SK-N-SH (cell line): ENCODE measurements at regions not wholly inside any gene's neighbourhood (a gene's known extent, or its start where the extent isn't known, plus 50 kb on each side); places are given as distances from the start of the nearest gene placed in this dataset.

Experiments used
- CTCF ChIA-PET: fragments of 300-600, 350-600 bp; formaldehyde crosslinking; extraction: SDS; loops from one replicate; lab custom pipeline; 2021; lab: Yijun Ruan, JAX
- POLR2A ChIA-PET: fragments of 350-600 bp; sonication (Branson Sonifier 250); formaldehyde crosslinking; extraction: SDS; loops from one replicate; lab custom pipeline; 2020; ENCODE audit warnings: antibody characterized with exemption, inconsistent platforms; lab: Yijun Ruan, JAX
- DNase-seq: peaks from one replicate; pipeline ENCODE4 v3.0.0; 2012
- H2AFZ ChIP-seq: fragments of 200-600 bp; sonication (generic); 2 replicates; pipeline ENCODE4 v1.8.1; 2016; ENCODE audit warnings: antibody characterized with exemption, mild to moderate bottlenecking, low read depth
- H3F3A ChIP-seq: fragments of 200-600 bp; sonication (generic); replicated peaks from 2 replicates; pipeline ENCODE3; 2016; ENCODE audit warnings: antibody characterized with exemption, mild to moderate bottlenecking; ENCODE audit not compliant: insufficient read depth
- H3K27ac ChIP-seq, 2 experiments: fragments of 200-500 bp in 1 of 2; fragments of 200-600 bp in 1 of 2; sonication (Bioruptor generic) in 1 of 2; sonication (generic), shearing (Covaris generic) in 1 of 2; 2 replicates each; pipeline versions ENCODE4 v1.5.1 to v1.6.1; 2014 to 2016; ENCODE audit warnings: low read depth in 2 of 2, inconsistent platforms in 1 of 2, low read length in 1 of 2, mild to moderate bottlenecking in 1 of 2, mixed read lengths in 1 of 2
- H3K27me3 ChIP-seq: fragments of 200-600 bp; sonication (generic), shearing (Covaris generic); 2 replicates; pipeline ENCODE4 v1.6.1; 2016; ENCODE audit warnings: mixed run types; ENCODE audit not compliant: insufficient read depth
- H3K36me3 ChIP-seq, 2 experiments: fragments of 200-500 bp in 1 of 2; fragments of 200-600 bp in 1 of 2; sonication (Bioruptor generic) in 1 of 2; sonication (generic) in 1 of 2; replicated peaks in 1 of 2; 2 replicates each; pipeline versions ENCODE3 to v1.5.1; 2014 to 2016; ENCODE audit warnings: low read length in 1 of 2, mild to moderate bottlenecking in 1 of 2; ENCODE audit not compliant: insufficient read depth in 2 of 2, control insufficient read depth in 1 of 2
- H3K4me1 ChIP-seq, 2 experiments: fragments of 200-500 bp in 1 of 2; fragments of 200-600 bp in 1 of 2; sonication (Bioruptor generic) in 1 of 2; sonication (generic), shearing (Covaris generic) in 1 of 2; 2 replicates each; pipeline versions ENCODE4 v1.5.1 to v1.6.1; 2014 to 2016; ENCODE audit warnings: low read depth in 1 of 2, low read length in 1 of 2, mixed run types in 1 of 2; ENCODE audit not compliant: insufficient read depth in 2 of 2, control insufficient read depth in 1 of 2
- H3K4me2 ChIP-seq: fragments of 200-600 bp; sonication (generic), shearing (Covaris generic); 2 replicates; pipeline ENCODE4 v1.6.1; 2017; ENCODE audit warnings: mixed run types
- H3K4me3 ChIP-seq, 2 experiments: fragments of 200-500 bp in 1 of 2; fragments of 200-600 bp in 1 of 2; sonication (Bioruptor generic) in 1 of 2; sonication (generic), shearing (Covaris generic) in 1 of 2; 2 replicates each; pipeline versions ENCODE4 v1.5.1 to v1.8.1; 2014 to 2016; ENCODE audit warnings: low read depth in 2 of 2, inconsistent platforms in 1 of 2, low read length in 1 of 2, mild to moderate bottlenecking in 1 of 2, mixed read lengths in 1 of 2, moderate library complexity in 1 of 2
- H3K79me2 ChIP-seq: fragments of 200-600 bp; sonication (generic); 2 replicates; pipeline ENCODE4 v1.8.1; 2017; ENCODE audit warnings: mild to moderate bottlenecking; ENCODE audit not compliant: insufficient read depth
- H3K9ac ChIP-seq: fragments of 200-600 bp; sonication (generic); 2 replicates; pipeline ENCODE4 v1.6.1; 2017; ENCODE audit warnings: mixed run types
- H3K9me2 ChIP-seq: fragments of 200-600 bp; sonication (generic); 2 replicates; pipeline ENCODE4 v1.6.1; 2017; ENCODE audit warnings: mixed run types
- H3K9me3 ChIP-seq: fragments of 200-600 bp; sonication (generic); 2 replicates; pipeline ENCODE4 v1.6.1; 2017; ENCODE audit warnings: mixed run types, mild to moderate bottlenecking, moderate library complexity
- H4K20me1 ChIP-seq: fragments of 200-600 bp; sonication (generic); 2 replicates; pipeline ENCODE4 v1.6.1; 2017; ENCODE audit warnings: mild to moderate bottlenecking, mixed run types; ENCODE audit not compliant: insufficient read depth
- CHD2 ChIP-seq: fragments of 150-350 bp; IDR thresholded peaks from 2 replicates; pipeline ENCODE4 v1.6.1; 2018; ENCODE audit warnings: low read length; ENCODE audit not compliant: partially characterized antibody
- FOSL2 ChIP-seq: IDR thresholded peaks from 2 replicates; pipeline ENCODE4 v1.4.0; 2012; ENCODE audit warnings: low read depth, mild to moderate bottlenecking, moderate library complexity, borderline replicate concordance
- FOXJ3 ChIP-seq: sonication (generic); formaldehyde crosslinking; IDR thresholded peaks from 2 replicates; pipeline ENCODE4 v1.5.1; 2020; ENCODE audit warnings: mild to moderate bottlenecking, missing genetic modification reagents
- GABPA ChIP-seq: IDR thresholded peaks from 2 replicates; pipeline ENCODE4 v1.4.0; 2012; ENCODE audit warnings: low read depth, mild to moderate bottlenecking
- GATA2 ChIP-seq: sonication (generic); formaldehyde crosslinking; IDR thresholded peaks from 2 replicates; pipeline ENCODE4 v1.5.0; 2020; ENCODE audit warnings: mild to moderate bottlenecking, missing genetic modification reagents
- IRF3 ChIP-seq: fragments of 150-350 bp; IDR thresholded peaks from 2 replicates; pipeline ENCODE4 v1.6.1; 2016; ENCODE audit warnings: mild to moderate bottlenecking, low read depth, low read length
- JUND ChIP-seq: IDR thresholded peaks from 2 replicates; pipeline ENCODE4 v1.4.0; 2012
- POLR2AphosphoS5 ChIP-seq: IDR thresholded peaks from 2 replicates; pipeline ENCODE4 v1.6.1; 2012; ENCODE audit warnings: low read depth, low read length
- REST ChIP-seq: IDR thresholded peaks from 2 replicates; pipeline ENCODE4 v1.6.1; 2012; ENCODE audit warnings: mild to moderate bottlenecking, low read depth, low read length, moderate library complexity
- RFX5 ChIP-seq: IDR thresholded peaks from 2 replicates; pipeline ENCODE4 v1.6.1; 2012; ENCODE audit warnings: mild to moderate bottlenecking, improper control_type of control experiment, low read length
- TAF1 ChIP-seq: IDR thresholded peaks from 2 replicates; pipeline ENCODE4 v1.6.1; 2012; ENCODE audit warnings: low read depth, mild to moderate bottlenecking, low read length, moderate library complexity, borderline replicate concordance
- TEAD4 ChIP-seq: IDR thresholded peaks from 2 replicates; pipeline ENCODE4 v1.4.0; 2012; ENCODE audit warnings: mild to moderate bottlenecking, borderline replicate concordance; ENCODE audit not compliant: insufficient read depth
- USF1 ChIP-seq: IDR thresholded peaks from 2 replicates; pipeline ENCODE4 v1.4.0; 2012; ENCODE audit warnings: low read depth, borderline replicate concordance
- YY1 ChIP-seq: IDR thresholded peaks from 2 replicates; pipeline ENCODE4 v1.4.0; 2012; ENCODE audit warnings: low read depth, mild to moderate bottlenecking
- WGBS: methylation state at CpG from one replicate; pipeline ENCODE4 v1.1.6; 2017; ENCODE audit warnings: low lambda C conversion rate; 5-methylcytosine and 5-hydroxymethylcytosine counted together

- WGBS = 0% methylated on average over 1 of the region's 1 CpG
- Histone ChIP-seq H3K4me2 (no peak overlapping the region), H3K9me3 (no peaks in the 10 kb centered on the region), H2AFZ (no peak overlapping the region), H4K20me1 (no peaks in the 10 kb centered on the region), H3K4me3 (no peak overlapping the region), H3K27me3 (peaks cover 48% of the 10 kb centered on the region; the same call in 1 of the 2 replicates), H3K36me3 (no peaks in the 10 kb centered on the region), H3F3A (no peaks in the 10 kb centered on the region), H3K79me2 (no peaks in the 10 kb centered on the region), H3K4me1 (no peaks in the 10 kb centered on the region), H3K27ac (no peak overlapping the region), H3K9ac (no peak overlapping the region), H3K9me2 (no peaks in the 10 kb centered on the region)
- CTCF ChIA-PET = no interaction called here
- DNase-seq = no peak
- TF ChIP-seq GABPA = no peak
- TF ChIP-seq FOSL2 = no peak
- no peak for TF ChIP-seq YY1
- TF ChIP-seq POLR2AphosphoS5 = no peak
- POLR2A ChIA-PET = no interaction called here
These were observed 106.0 kb upstream of the SLC4A4 start for GRCh38 chr4:71232846-71233245.

GRCh38 chr4:71235311-71236201 lies 103.3 kb upstream of the SLC4A4 start:
- no peak overlapping the region for H3K9ac ChIP-seq
- no peaks in the 10 kb centered on the region for H3K4me1 ChIP-seq
- no peaks in the 10 kb centered on the region for H3K36me3 ChIP-seq
- no peaks in the 10 kb centered on the region for H3K9me3 ChIP-seq
- H3K27ac ChIP-seq = no peak overlapping the region
- WGBS = 6% methylated on average over 12 of the region's 12 CpGs
- ChIA-PET POLR2A (no interaction called here), CTCF (no interaction called here)
- no peak for DNase-seq
- H3F3A ChIP-seq = no peaks in the 10 kb centered on the region
- no peaks in the 10 kb centered on the region for H3K79me2 ChIP-seq
- no peaks in the 10 kb centered on the region for H4K20me1 ChIP-seq
- no peak overlapping the region for H3K4me2 ChIP-seq
- no peak overlapping the region for H3K4me3 ChIP-seq
- H2AFZ ChIP-seq = no peak overlapping the region
- TF ChIP-seq REST (no peak), CHD2 (no peak), TEAD4 (no peak), IRF3 (no peak), TAF1 (no peak), USF1 (no peak), GABPA (no peak), RFX5 (no peak), FOXJ3 (CRISPR knock-in tag) (no peak), GATA2 (no peak), JUND (no peak)
- H3K27me3 ChIP-seq = peaks cover 48% of the 10 kb centered on the region; the same call in 1 of the 2 replicates
- no peaks in the 10 kb centered on the region for H3K9me2 ChIP-seq
